ENCODE measurements at regions not wholly inside any gene's neighbourhood (a gene's known extent, or its start where the extent isn't known, plus 50 kb on each side); places are given as distances from the start of the nearest gene placed in this dataset.

- Histone ChIP-seq H3K36me3 (ENCODE audit: control insufficient read depth in 5 of 5, insufficient read depth in 5 of 5, low read length in 5 of 5) (no peaks in the 10 kb centered on the region), H3K27me3 (ENCODE audit: control insufficient read depth in 5 of 5, insufficient read depth in 4 of 5, low read length in 5 of 5) (no peaks in the 10 kb centered on the region), H3K27ac (ENCODE audit: low read depth, low read length) (no peak overlapping the region), H3K4me3 (ENCODE audit: low read depth in 1 of 5, low read length in 5 of 5) (no peak overlapping the region), H3K4me1 (ENCODE audit: control insufficient read depth in 5 of 5, insufficient read depth in 5 of 5, low read length in 5 of 5) (peaks cover 0 to 26% (median 21%) of the 10 kb centered on the region in 5 donors), H3K9ac (ENCODE audit: low read length in 5 of 5) (no peak overlapping the region), H3K9me3 (ENCODE audit: control insufficient read depth in 5 of 5, low read length in 5 of 5) (no peaks in the 10 kb centered on the region)
Observed at GRCh38 chr6:139536751-139537617, 162.5 kb upstream of the CITED2 start.

GRCh38 chr6:139534472-139535115 lies 160.1 kb upstream of the CITED2 start:
- no peaks in the 10 kb centered on the region for H3K36me3 ChIP-seq (ENCODE audit: control insufficient read depth in 5 of 5, insufficient read depth in 5 of 5, low read length in 5 of 5)
- H3K9me3 ChIP-seq (ENCODE audit: control insufficient read depth in 5 of 5, low read length in 5 of 5), result no peaks in the 10 kb centered on the region
- no peak overlapping the region for H3K9ac ChIP-seq (ENCODE audit: low read length in 5 of 5)
- H3K27ac ChIP-seq (ENCODE audit: low read depth, low read length), result no peak overlapping the region
- H3K4me1 ChIP-seq (ENCODE audit: control insufficient read depth in 5 of 5, insufficient read depth in 5 of 5, low read length in 5 of 5), result peaks cover 2 to 28% (median 24%) of the 10 kb centered on the region in 5 donors
- H3K27me3 ChIP-seq (ENCODE audit: control insufficient read depth in 5 of 5, insufficient read depth in 4 of 5, low read length in 5 of 5), result no peaks in the 10 kb centered on the region
- peak overlapping the region in 1 of 5 donors; percentile 54 for H3K4me3 ChIP-seq (ENCODE audit: low read depth in 1 of 5, low read length in 5 of 5)

- H3K9me3 ChIP-seq (ENCODE audit: control insufficient read depth in 5 of 5, low read length in 5 of 5), result no peaks in the 10 kb centered on the region
- H3K27me3 ChIP-seq (ENCODE audit: control insufficient read depth in 5 of 5, insufficient read depth in 4 of 5, low read length in 5 of 5), result no peaks in the 10 kb centered on the region
- no peaks in the 10 kb centered on the region for H3K36me3 ChIP-seq (ENCODE audit: control insufficient read depth in 5 of 5, insufficient read depth in 5 of 5, low read length in 5 of 5)
- peaks cover 2 to 28% (median 23%) of the 10 kb centered on the region in 5 donors for H3K4me1 ChIP-seq (ENCODE audit: control insufficient read depth in 5 of 5, insufficient read depth in 5 of 5, low read length in 5 of 5)
- H3K9ac ChIP-seq (ENCODE audit: low read length in 5 of 5), result no peak overlapping the region
- peak overlapping the region; percentile 52 for H3K27ac ChIP-seq (ENCODE audit: low read depth, low read length)
- H3K4me3 ChIP-seq (ENCODE audit: low read depth in 1 of 5, low read length in 5 of 5), result peak overlapping the region in 4 of 5 donors; percentile 12 to 54 (median 18)
Observed at GRCh38 chr6:139533573-139534471, 159.4 kb upstream of the CITED2 start.

GRCh38 chr6:139533171-139533570 lies 158.7 kb upstream of the CITED2 start:
- Histone ChIP-seq H3K36me3 (ENCODE audit: control insufficient read depth in 5 of 5, insufficient read depth in 5 of 5, low read length in 5 of 5) (no peaks in the 10 kb centered on the region), H3K27me3 (ENCODE audit: control insufficient read depth in 5 of 5, insufficient read depth in 4 of 5, low read length in 5 of 5) (no peaks in the 10 kb centered on the region), H3K9ac (ENCODE audit: low read length in 5 of 5) (peak overlapping the region in 1 of 5 donors; percentile 11), H3K27ac (ENCODE audit: low read depth, low read length) (peak overlapping the region; percentile 52), H3K4me1 (ENCODE audit: control insufficient read depth in 5 of 5, insufficient read depth in 5 of 5, low read length in 5 of 5) (peaks cover 2 to 28% (median 23%) of the 10 kb centered on the region in 5 donors), H3K4me3 (ENCODE audit: low read depth in 1 of 5, low read length in 5 of 5) (no peak overlapping the region), H3K9me3 (ENCODE audit: control insufficient read depth in 5 of 5, low read length in 5 of 5) (no peaks in the 10 kb centered on the region)

- peak overlapping the region; percentile 57 for H3K27ac ChIP-seq (ENCODE audit: low read depth, low read length)
- no peak overlapping the region for H3K9ac ChIP-seq (ENCODE audit: low read length in 5 of 5)
- H3K27me3 ChIP-seq (ENCODE audit: control insufficient read depth in 5 of 5, insufficient read depth in 4 of 5, low read length in 5 of 5), result no peaks in the 10 kb centered on the region
- H3K9me3 ChIP-seq (ENCODE audit: control insufficient read depth in 5 of 5, low read length in 5 of 5), result no peaks in the 10 kb centered on the region
- no peaks in the 10 kb centered on the region for H3K36me3 ChIP-seq (ENCODE audit: control insufficient read depth in 5 of 5, insufficient read depth in 5 of 5, low read length in 5 of 5)
- H3K4me3 ChIP-seq (ENCODE audit: low read depth in 1 of 5, low read length in 5 of 5), result no peak overlapping the region
- H3K4me1 ChIP-seq (ENCODE audit: control insufficient read depth in 5 of 5, insufficient read depth in 5 of 5, low read length in 5 of 5), result peaks cover 2 to 28% (median 23%) of the 10 kb centered on the region in 5 donors
Observed at GRCh38 chr6:139531148-139532115, 157.0 kb upstream of the CITED2 start.

- Histone ChIP-seq H3K9ac (ENCODE audit: low read length in 5 of 5) (no peak overlapping the region), H3K27me3 (ENCODE audit: control insufficient read depth in 5 of 5, insufficient read depth in 4 of 5, low read length in 5 of 5) (no peaks in the 10 kb centered on the region), H3K9me3 (ENCODE audit: control insufficient read depth in 5 of 5, low read length in 5 of 5) (no peaks in the 10 kb centered on the region), H3K4me3 (ENCODE audit: low read depth in 1 of 5, low read length in 5 of 5) (no peak overlapping the region), H3K27ac (ENCODE audit: low read depth, low read length) (peak overlapping the region; percentile 26), H3K4me1 (ENCODE audit: control insufficient read depth in 5 of 5, insufficient read depth in 5 of 5, low read length in 5 of 5) (peaks cover 2 to 28% (median 23%) of the 10 kb centered on the region in 5 donors), H3K36me3 (ENCODE audit: control insufficient read depth in 5 of 5, insufficient read depth in 5 of 5, low read length in 5 of 5) (no peaks in the 10 kb centered on the region)
Observed at GRCh38 chr6:139530561-139530960, 156.1 kb upstream of the CITED2 start.

- no peak overlapping the region for H3K4me3 ChIP-seq (ENCODE audit: low read depth in 1 of 5, low read length in 5 of 5)
- H3K27ac ChIP-seq (ENCODE audit: low read depth, low read length), result no peak overlapping the region
- H3K36me3 ChIP-seq (ENCODE audit: control insufficient read depth in 5 of 5, insufficient read depth in 5 of 5, low read length in 5 of 5), result no peaks in the 10 kb centered on the region
- H3K9ac ChIP-seq (ENCODE audit: low read length in 5 of 5), result no peak overlapping the region
- H3K27me3 ChIP-seq (ENCODE audit: control insufficient read depth in 5 of 5, insufficient read depth in 4 of 5, low read length in 5 of 5), result no peaks in the 10 kb centered on the region
- H3K9me3 ChIP-seq (ENCODE audit: control insufficient read depth in 5 of 5, low read length in 5 of 5), result no peaks in the 10 kb centered on the region
- peaks cover 2 to 26% (median 18%) of the 10 kb centered on the region in 5 donors for H3K4me1 ChIP-seq (ENCODE audit: control insufficient read depth in 5 of 5, insufficient read depth in 5 of 5, low read length in 5 of 5)
Observed at GRCh38 chr6:139529420-139529819, 155.0 kb upstream of the CITED2 start.

- no peaks in the 10 kb centered on the region for H3K36me3 ChIP-seq (ENCODE audit: control insufficient read depth in 5 of 5, insufficient read depth in 5 of 5, low read length in 5 of 5)
- no peak overlapping the region for H3K9ac ChIP-seq (ENCODE audit: low read length in 5 of 5)
- no peaks in the 10 kb centered on the region for H3K27me3 ChIP-seq (ENCODE audit: control insufficient read depth in 5 of 5, insufficient read depth in 4 of 5, low read length in 5 of 5)
- no peaks in the 10 kb centered on the region for H3K9me3 ChIP-seq (ENCODE audit: control insufficient read depth in 5 of 5, low read length in 5 of 5)
- peaks cover under 1 to 17% (median 9%) of the 10 kb centered on the region in 5 donors for H3K4me1 ChIP-seq (ENCODE audit: control insufficient read depth in 5 of 5, insufficient read depth in 5 of 5, low read length in 5 of 5)
- H3K4me3 ChIP-seq (ENCODE audit: low read depth in 1 of 5, low read length in 5 of 5), result no peak overlapping the region
- no peak overlapping the region for H3K27ac ChIP-seq (ENCODE audit: low read depth, low read length)
Observed at GRCh38 chr6:139528471-139528870, 154.0 kb upstream of the CITED2 start.

- Histone ChIP-seq H3K4me1 (ENCODE audit: control insufficient read depth in 5 of 5, insufficient read depth in 5 of 5, low read length in 5 of 5) (peaks cover 0 to 6% (median under 1%) of the 10 kb centered on the region in 5 donors), H3K9me3 (ENCODE audit: control insufficient read depth in 5 of 5, low read length in 5 of 5) (no peaks in the 10 kb centered on the region), H3K27me3 (ENCODE audit: control insufficient read depth in 5 of 5, insufficient read depth in 4 of 5, low read length in 5 of 5) (no peaks in the 10 kb centered on the region), H3K27ac (ENCODE audit: low read depth, low read length) (no peak overlapping the region), H3K36me3 (ENCODE audit: control insufficient read depth in 5 of 5, insufficient read depth in 5 of 5, low read length in 5 of 5) (no peaks in the 10 kb centered on the region), H3K4me3 (ENCODE audit: low read depth in 1 of 5, low read length in 5 of 5) (no peak overlapping the region), H3K9ac (ENCODE audit: low read length in 5 of 5) (no peak overlapping the region)
Observed at GRCh38 chr6:139525415-139525814, 151.0 kb upstream of the CITED2 start.
